Thyroid gland (tissue), 4 donors: ENCODE measurements at regions not wholly inside any gene's neighbourhood (a gene's known extent, or its start where the extent isn't known, plus 50 kb on each side); places are given as distances from the start of the nearest gene placed in this dataset.

Experiments
- CTCF ChIP-seq, 6 experiments: fragments of 200-600 bp in 3 of 6; fragments of 450-650 bp in 3 of 6; sonication (generic) in 3 of 6; IDR thresholded peaks; one replicate each; pipeline ENCODE4 v1.5.1; 2016 to 2019; ENCODE audit warnings: antibody characterized with exemption in 6 of 6, mild to moderate bottlenecking in 2 of 6, inconsistent platforms in 1 of 6, moderate library complexity in 1 of 6
- POLR2A ChIP-seq, 2 donors: fragments of 450-650 bp; IDR thresholded peaks; one replicate each; pipeline ENCODE4 v1.6.1; 2017; ENCODE audit warnings: antibody characterized with exemption in 2 of 2, mild to moderate bottlenecking in 2 of 2, moderate library complexity in 1 of 2

- no peak for TF ChIP-seq POLR2A (IDR thresholded peaks at IDR 0.05)
- TF ChIP-seq CTCF (IDR thresholded peaks at IDR 0.05), result no peak
These were observed 512.9 kb upstream of the TNP1 start for GRCh38 chr2:217372794-217373193.
